Left ventricle myocardium inferior (tissue), 1 donor: ENCODE measurements at regions not wholly inside any gene's neighbourhood (a gene's known extent, or its start where the extent isn't known, plus 50 kb on each side); places are given as distances from the start of the nearest gene placed in this dataset.

Experiments used
- DNase-seq: peaks from one replicate; pipeline ENCODE4 v3.0.0-alpha.2; 2020
- H3K27ac ChIP-seq: fragments of 200-600 bp; replicated peaks from 2 replicates; pipeline ENCODE4 v1.8.0; 2021
- H3K27me3 ChIP-seq: fragments of 200-600 bp; 2 replicates; pipeline ENCODE4 v1.8.0; 2021; ENCODE audit warnings: low read depth
- H3K36me3 ChIP-seq: fragments of 200-600 bp; 2 replicates; pipeline ENCODE4 v1.8.0; 2021
- H3K4me1 ChIP-seq: fragments of 200-600 bp; 2 replicates; pipeline ENCODE4 v1.8.0; 2021
- H3K4me3 ChIP-seq: fragments of 200-600 bp; 2 replicates; pipeline ENCODE4 v1.8.0; 2021; ENCODE audit warnings: mild to moderate bottlenecking, moderate library complexity
- H3K9me3 ChIP-seq: fragments of 200-600 bp; replicated peaks from 2 replicates; pipeline ENCODE4 v1.8.0; 2021
- CTCF ChIP-seq: fragments of 200-600 bp; IDR thresholded peaks from 2 replicates; pipeline ENCODE4 v1.8.0; 2021; ENCODE audit warnings: antibody characterized with exemption, mild to moderate bottlenecking, borderline replicate concordance
- intact Hi-C: fragments of 100-400 bp; cut with micrococcal nuclease; formaldehyde crosslinking; loops from one replicate; pipeline ENCODE4 v1.11.0; 2022
- donor health status: DM: no; HTN: yes; CAD: no; lungs with severe emphysema.

- DNase-seq, result no peak
- no peaks in the 10 kb centered on the region for H3K9me3 ChIP-seq
- H3K4me3 ChIP-seq, result no peak overlapping the region
- no peaks in the 10 kb centered on the region for H3K36me3 ChIP-seq
- intact Hi-C loops, result no loop called here
- no peak overlapping the region for H3K27ac ChIP-seq
- H3K4me1 ChIP-seq, result peaks cover 21% of the 10 kb centered on the region
- no peak for TF ChIP-seq CTCF
- H3K27me3 ChIP-seq, result no peaks in the 10 kb centered on the region
Observed at GRCh38 chr2:37780387-37780676, 108.9 kb upstream of the CDC42EP3 start.

- no peak for TF ChIP-seq CTCF
- Histone ChIP-seq H3K4me3 (no peak overlapping the region), H3K36me3 (no peaks in the 10 kb centered on the region), H3K4me1 (peaks cover 16% of the 10 kb centered on the region), H3K27ac (no peak overlapping the region), H3K27me3 (no peaks in the 10 kb centered on the region), H3K9me3 (no peaks in the 10 kb centered on the region)
- intact Hi-C loops, result no loop called here
- no peak for DNase-seq
Observed at GRCh38 chr2:37781028-37781427, 109.6 kb upstream of the CDC42EP3 start.

GRCh38 chr2:37782155-37782673, 110.8 kb upstream of the CDC42EP3 start:
- no peaks in the 10 kb centered on the region for H3K9me3 ChIP-seq
- DNase-seq, result no peak
- H3K36me3 ChIP-seq, result no peaks in the 10 kb centered on the region
- H3K27ac ChIP-seq, result no peak overlapping the region
- intact Hi-C loops, result no loop called here
- no peak overlapping the region for H3K4me3 ChIP-seq
- no peak for TF ChIP-seq CTCF
- H3K4me1 ChIP-seq, result peaks cover 19% of the 10 kb centered on the region
- H3K27me3 ChIP-seq, result no peaks in the 10 kb centered on the region

- no peak for TF ChIP-seq CTCF
- Histone ChIP-seq H3K4me3 (no peak overlapping the region), H3K4me1 (peaks cover 19% of the 10 kb centered on the region), H3K27ac (no peak overlapping the region), H3K27me3 (no peaks in the 10 kb centered on the region), H3K9me3 (peaks cover 2% of the 10 kb centered on the region), H3K36me3 (no peaks in the 10 kb centered on the region)
- DNase-seq, result no peak
- intact Hi-C loops, result no loop called here
Observed at GRCh38 chr2:37782721-37783371, 111.4 kb upstream of the CDC42EP3 start.

- DNase-seq, result no peak
- peaks cover 9% of the 10 kb centered on the region for H3K9me3 ChIP-seq
- TF ChIP-seq CTCF, result no peak
- peaks cover 19% of the 10 kb centered on the region for H3K4me1 ChIP-seq
- no peaks in the 10 kb centered on the region for H3K27me3 ChIP-seq
- peaks cover 5% of the 10 kb centered on the region for H3K36me3 ChIP-seq
- H3K27ac ChIP-seq, result no peak overlapping the region
- H3K4me3 ChIP-seq, result no peak overlapping the region
- intact Hi-C loops, result no loop called here
Observed at GRCh38 chr2:37783545-37783944, 112.1 kb upstream of the CDC42EP3 start.
